ENCODE measurements at regions not wholly inside any gene's neighbourhood (a gene's known extent, or its start where the extent isn't known, plus 50 kb on each side); places are given as distances from the start of the nearest gene placed in this dataset.

DNA sequence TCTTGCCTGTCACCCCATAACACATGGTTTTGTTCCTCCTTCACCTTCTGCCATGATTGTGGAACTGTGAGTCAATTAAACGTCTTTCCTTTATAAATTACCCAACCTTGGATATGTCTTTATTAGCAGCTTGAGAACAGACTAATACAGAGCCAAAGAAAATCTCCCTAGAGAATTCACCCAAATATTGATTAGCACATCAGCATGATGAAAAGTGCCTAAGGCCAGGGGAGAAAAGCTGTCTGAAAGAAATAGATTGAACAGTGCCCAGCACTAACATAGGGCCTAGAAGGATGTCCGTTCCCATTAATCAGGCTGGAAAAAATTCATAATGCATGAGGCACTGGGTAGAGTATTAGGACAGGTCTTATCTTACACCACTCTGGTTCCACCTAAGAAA, 111.9 kb upstream of the CALN1 start:
- no peaks in the 10 kb centered on the region for H3K36me3 ChIP-seq (ENCODE audit: control insufficient read depth, insufficient read depth, low read length)
- H3K27ac ChIP-seq (ENCODE audit: low read length) = no peak overlapping the region
- no peak for DNase-seq
- intact Hi-C loops (cut with micrococcal nuclease) = no loop called here
- TF ChIP-seq, protein P1, sequence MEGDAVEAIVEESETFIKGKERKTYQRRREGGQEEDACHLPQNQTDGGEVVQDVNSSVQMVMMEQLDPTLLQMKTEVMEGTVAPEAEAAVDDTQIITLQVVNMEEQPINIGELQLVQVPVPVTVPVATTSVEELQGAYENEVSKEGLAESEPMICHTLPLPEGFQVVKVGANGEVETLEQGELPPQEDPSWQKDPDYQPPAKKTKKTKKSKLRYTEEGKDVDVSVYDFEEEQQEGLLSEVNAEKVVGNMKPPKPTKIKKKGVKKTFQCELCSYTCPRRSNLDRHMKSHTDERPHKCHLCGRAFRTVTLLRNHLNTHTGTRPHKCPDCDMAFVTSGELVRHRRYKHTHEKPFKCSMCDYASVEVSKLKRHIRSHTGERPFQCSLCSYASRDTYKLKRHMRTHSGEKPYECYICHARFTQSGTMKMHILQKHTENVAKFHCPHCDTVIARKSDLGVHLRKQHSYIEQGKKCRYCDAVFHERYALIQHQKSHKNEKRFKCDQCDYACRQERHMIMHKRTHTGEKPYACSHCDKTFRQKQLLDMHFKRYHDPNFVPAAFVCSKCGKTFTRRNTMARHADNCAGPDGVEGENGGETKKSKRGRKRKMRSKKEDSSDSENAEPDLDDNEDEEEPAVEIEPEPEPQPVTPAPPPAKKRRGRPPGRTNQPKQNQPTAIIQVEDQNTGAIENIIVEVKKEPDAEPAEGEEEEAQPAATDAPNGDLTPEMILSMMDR (IDR thresholded peaks at IDR 0.05) = no peak
- no peak for ATAC-seq
- 89% methylated on average over 1 of the region's 2 CpGs for WGBS (ENCODE audit: insufficient coverage)
- H3K27me3 ChIP-seq (ENCODE audit: control insufficient read depth, insufficient read depth, low read length) = no peaks in the 10 kb centered on the region
- no peak overlapping the region for H3K4me3 ChIP-seq (ENCODE audit: low read length)
- no peaks in the 10 kb centered on the region for H3K4me1 ChIP-seq (ENCODE audit: control insufficient read depth, insufficient read depth, low read length)
- Mint-ChIP-seq H3K36me3 (no peaks in the 10 kb centered on the region), H3K27me3 (ENCODE audit: low read depth in 2 of 2) (no peaks in the 10 kb centered on the region), H3K4me3 (no peak overlapping the region), H3K27ac (no peak overlapping the region), H3K4me1 (no peaks in the 10 kb centered on the region), H3K9me3 (peaks cover 0 to 2% of the 10 kb centered on the region in 2 donors)
- no peaks in the 10 kb centered on the region for H3K9me3 ChIP-seq (ENCODE audit: control insufficient read depth, insufficient read depth, low read length)

DNA sequence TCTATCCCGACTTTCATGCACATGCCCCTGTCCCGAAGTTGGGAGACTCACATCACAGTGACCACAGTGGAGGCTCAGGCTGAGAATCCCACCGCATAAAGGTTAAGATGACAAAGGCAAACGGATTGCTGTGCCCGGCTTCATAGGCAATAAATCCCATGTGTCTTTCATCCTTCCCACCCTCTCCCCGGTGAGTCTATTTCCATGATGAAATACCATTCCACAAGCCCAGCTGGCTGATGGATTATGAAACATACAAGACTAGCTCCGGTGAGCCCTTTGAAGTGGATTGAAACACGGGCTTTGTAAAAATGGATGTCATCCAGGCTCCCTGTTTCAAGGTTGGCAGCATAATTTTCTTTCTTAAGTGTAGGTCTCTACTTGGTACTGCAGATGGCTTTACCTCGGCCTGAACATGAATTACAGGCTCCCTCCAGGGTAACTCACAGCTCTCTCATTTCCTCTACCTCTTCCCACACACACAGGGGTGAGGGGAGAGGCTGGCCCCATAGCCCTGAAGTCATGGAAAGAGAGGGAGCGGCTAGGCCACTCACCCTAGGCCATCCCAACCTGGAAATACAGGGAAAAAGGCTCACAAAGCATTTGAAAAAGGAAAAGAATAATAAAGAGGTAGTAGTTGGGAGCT, 92.0 kb upstream of the CALN1 start:
- no peak for DNase-seq
- no peak for ATAC-seq
- peaks cover 0 to 17% of the 10 kb centered on the region in 2 donors for H3K27me3 Mint-ChIP-seq (ENCODE audit: low read depth in 2 of 2)
- Histone ChIP-seq H3K27me3 (ENCODE audit: control insufficient read depth, insufficient read depth, low read length) (no peaks in the 10 kb centered on the region), H3K27ac (ENCODE audit: low read length) (no peak overlapping the region), H3K36me3 (ENCODE audit: control insufficient read depth, insufficient read depth, low read length) (no peaks in the 10 kb centered on the region), H3K4me3 (ENCODE audit: low read length) (no peak overlapping the region), H3K9me3 (ENCODE audit: control insufficient read depth, insufficient read depth, low read length) (no peaks in the 10 kb centered on the region), H3K4me1 (ENCODE audit: control insufficient read depth, insufficient read depth, low read length) (no peaks in the 10 kb centered on the region)
- no peaks in the 10 kb centered on the region for H3K4me1 Mint-ChIP-seq
- intact Hi-C loops (cut with micrococcal nuclease) = no loop called here
- 88% methylated on average over 10 of the region's 10 CpGs for WGBS (ENCODE audit: insufficient coverage)
- H3K9me3 Mint-ChIP-seq = no peaks in the 10 kb centered on the region
- TF ChIP-seq, protein P1 (IDR thresholded peaks at IDR 0.05) = no peak
- no peak overlapping the region for H3K4me3 Mint-ChIP-seq
- no peak overlapping the region for H3K27ac Mint-ChIP-seq
- H3K36me3 Mint-ChIP-seq = no peaks in the 10 kb centered on the region

DNA sequence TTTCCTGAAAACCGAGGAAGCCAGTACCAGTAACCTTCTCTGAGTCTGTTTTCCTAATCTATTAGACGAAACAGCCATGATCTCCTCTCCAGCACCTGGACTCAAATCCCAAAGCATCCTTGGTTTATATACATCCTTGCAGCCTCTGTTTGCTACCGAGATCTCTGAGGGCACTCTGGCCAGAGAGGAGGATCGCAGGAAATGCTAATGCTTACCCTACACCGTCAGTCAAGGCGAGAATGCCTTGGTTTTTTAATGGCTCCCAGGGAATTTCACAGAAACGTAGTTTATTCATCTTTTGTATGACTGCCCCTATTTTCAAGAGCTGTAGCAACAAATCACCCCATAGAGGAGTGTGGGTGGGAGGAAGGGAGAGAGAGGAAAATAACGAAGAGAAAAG, 91.5 kb upstream of the CALN1 start:
- Mint-ChIP-seq H3K36me3 (no peaks in the 10 kb centered on the region), H3K4me3 (no peak overlapping the region), H3K27me3 (ENCODE audit: low read depth in 2 of 2) (peaks cover 0 to 17% of the 10 kb centered on the region in 2 donors), H3K9me3 (no peaks in the 10 kb centered on the region), H3K4me1 (no peaks in the 10 kb centered on the region), H3K27ac (no peak overlapping the region)
- Histone ChIP-seq H3K4me3 (ENCODE audit: low read length) (no peak overlapping the region), H3K9me3 (ENCODE audit: control insufficient read depth, insufficient read depth, low read length) (no peaks in the 10 kb centered on the region), H3K27ac (ENCODE audit: low read length) (no peak overlapping the region), H3K36me3 (ENCODE audit: control insufficient read depth, insufficient read depth, low read length) (no peaks in the 10 kb centered on the region), H3K4me1 (ENCODE audit: control insufficient read depth, insufficient read depth, low read length) (no peaks in the 10 kb centered on the region), H3K27me3 (ENCODE audit: control insufficient read depth, insufficient read depth, low read length) (no peaks in the 10 kb centered on the region)
- TF ChIP-seq, protein P1 (IDR thresholded peaks at IDR 0.05) = no peak
- 81% methylated on average over 7 of the region's 8 CpGs for WGBS (ENCODE audit: insufficient coverage)
- intact Hi-C loops (cut with micrococcal nuclease) = no loop called here
- ATAC-seq (no peak), DNase-seq (no peak)

DNA sequence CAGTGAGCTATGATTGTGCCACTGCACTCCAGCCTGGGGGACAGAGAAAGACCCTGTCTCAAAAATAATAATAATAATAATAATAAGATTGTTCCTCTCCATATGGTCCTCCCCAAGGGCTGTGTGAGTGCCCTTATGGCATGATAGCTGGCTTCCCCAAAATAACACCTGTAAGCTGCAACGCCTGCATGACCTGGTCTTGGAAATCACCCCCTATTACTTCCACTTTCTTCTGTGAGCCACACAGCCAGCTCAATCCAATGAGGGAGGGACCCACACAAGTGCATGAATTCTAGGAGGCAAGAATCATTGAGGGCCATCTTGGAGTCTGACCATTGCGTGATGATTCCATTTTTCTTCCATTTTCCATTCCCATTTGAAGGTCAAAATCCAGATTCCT, 82.7 kb upstream of the CALN1 start:
- intact Hi-C loops (cut with micrococcal nuclease) = no loop called here

More for the DNA sequence above, 82.7 kb upstream of the CALN1 start:
- Histone ChIP-seq H3K36me3 (ENCODE audit: control insufficient read depth, insufficient read depth, low read length) (no peaks in the 10 kb centered on the region), H3K27me3 (ENCODE audit: control insufficient read depth, insufficient read depth, low read length) (no peaks in the 10 kb centered on the region), H3K4me1 (ENCODE audit: control insufficient read depth, insufficient read depth, low read length) (no peaks in the 10 kb centered on the region), H3K4me3 (ENCODE audit: low read length) (no peak overlapping the region), H3K27ac (ENCODE audit: low read length) (no peak overlapping the region), H3K9me3 (ENCODE audit: control insufficient read depth, insufficient read depth, low read length) (peaks cover 4% of the 10 kb centered on the region)
- Mint-ChIP-seq H3K27ac (no peak overlapping the region), H3K9me3 (peaks cover 4 to 5% of the 10 kb centered on the region in 2 donors), H3K27me3 (ENCODE audit: low read depth in 2 of 2) (peaks cover 0 to 12% of the 10 kb centered on the region in 2 donors), H3K36me3 (peaks cover 12% of the 10 kb centered on the region), H3K4me1 (peaks cover 0 to 9% of the 10 kb centered on the region in 2 donors), H3K4me3 (no peak overlapping the region)
- 73% methylated on average over 2 of the region's 2 CpGs for WGBS (ENCODE audit: insufficient coverage)
- ATAC-seq (no peak), DNase-seq (no peak)
- TF ChIP-seq, protein P1 (IDR thresholded peaks at IDR 0.05) = no peak
